Common myeloid progenitor, CD34-positive (primary cell): ENCODE measurements at regions not wholly inside any gene's neighbourhood (a gene's known extent, or its start where the extent isn't known, plus 50 kb on each side); places are given as distances from the start of the nearest gene placed in this dataset.

Experiments used
- CTCF ChIA-PET: fragments of 350-600 bp; sonication (Branson Sonifier 250); formaldehyde crosslinking; loops from one replicate; lab custom pipeline; 2021; ENCODE audit warnings: antibody characterized with exemption; lab: Charles Lee
- POLR2A ChIA-PET: fragments of 350-600 bp; sonication (Branson Sonifier 250); formaldehyde crosslinking; loops from one replicate; lab custom pipeline; 2021; ENCODE audit warnings: antibody characterized with exemption; lab: Charles Lee
- DNase-seq, 3 donors: peaks; one replicate each; pipeline versions ENCODE4 v3.0.0 to v3.0.0-alpha.2; 2013
- H3K27ac ChIP-seq, 2 experiments: 1 replicate in 1 of 2; 2 replicates in 1 of 2; pipeline ENCODE4 v1.7.0; 2013; ENCODE audit warnings: inconsistent platforms in 2 of 2, low read length in 2 of 2, mild to moderate bottlenecking in 2 of 2, low read depth in 1 of 2, moderate library complexity in 1 of 2; ENCODE audit not compliant: severe bottlenecking in 2 of 2, insufficient read depth in 1 of 2, poor library complexity in 1 of 2
- H3K27me3 ChIP-seq, 5 experiments: replicated peaks in 2 of 5; 1 replicate in 3 of 5; 2 replicates in 2 of 5; pipeline versions ENCODE4 v1.6.1 to v1.7.0; 2013; ENCODE audit warnings: low read length in 4 of 5, mild to moderate bottlenecking in 2 of 5, moderate library complexity in 2 of 5, inconsistent platforms in 1 of 5; ENCODE audit not compliant: insufficient read depth in 5 of 5, control insufficient read depth in 4 of 5
- H3K36me3 ChIP-seq, 4 experiments: 1 replicate in 2 of 4; 2 replicates in 2 of 4; pipeline versions ENCODE4 v1.6.1 to v1.7.0; 2013; ENCODE audit warnings: low read length in 3 of 4, control low read depth in 1 of 4, mild to moderate bottlenecking in 1 of 4; ENCODE audit not compliant: control insufficient read depth in 4 of 4, insufficient read depth in 4 of 4
- H3K4me1 ChIP-seq, 4 experiments: 1 replicate in 3 of 4; 2 replicates in 1 of 4; pipeline versions ENCODE4 v1.6.1 to v1.7.1; 2013; ENCODE audit warnings: low read length in 3 of 4, mild to moderate bottlenecking in 3 of 4, control low read depth in 1 of 4, inconsistent platforms in 1 of 4, moderate library complexity in 1 of 4; ENCODE audit not compliant: control insufficient read depth in 4 of 4, insufficient read depth in 4 of 4; ENCODE audit errors: control extremely low read depth in 1 of 4
- H3K4me3 ChIP-seq, 7 experiments: 1 replicate in 4 of 7; 2 replicates in 3 of 7; pipeline versions ENCODE4 v1.5.1 to v1.7.0; 2013; ENCODE audit warnings: mild to moderate bottlenecking in 7 of 7, low read length in 6 of 7, moderate library complexity in 6 of 7, inconsistent platforms in 2 of 7, low read depth in 2 of 7, control low read depth in 1 of 7; ENCODE audit not compliant: insufficient read depth in 4 of 7, control insufficient read depth in 1 of 7; ENCODE audit errors: extremely low read depth in 1 of 7
- H3K9me3 ChIP-seq, 5 experiments: 1 replicate in 4 of 5; 2 replicates in 1 of 5; pipeline versions ENCODE4 v1.6.1 to v1.7.1; 2013; ENCODE audit warnings: low read length in 4 of 5, mild to moderate bottlenecking in 2 of 5, inconsistent platforms in 1 of 5, low read depth in 1 of 5, moderate library complexity in 1 of 5; ENCODE audit not compliant: control insufficient read depth in 4 of 5, insufficient read depth in 2 of 5; ENCODE audit errors: control extremely low read depth in 1 of 5
- WGBS: methylation state at CpG from one replicate; pipeline ENCODE4 v1.1.5; 2013; ENCODE audit not compliant: insufficient coverage; 5-methylcytosine and 5-hydroxymethylcytosine counted together

GRCh38 chr12:42946871-42947381 is 357.4 kb upstream of the PRICKLE1 start:
- no peaks in the 10 kb centered on the region for H3K36me3 ChIP-seq
- CTCF ChIA-PET, result no interaction called here
- H3K27ac ChIP-seq, result no peak overlapping the region
- DNase-seq, result no peak
- no peak overlapping the region for H3K4me3 ChIP-seq
- no peaks in the 10 kb centered on the region for H3K4me1 ChIP-seq
- POLR2A ChIA-PET, result no interaction called here
- H3K27me3 ChIP-seq, result no peaks in the 10 kb centered on the region
- H3K9me3 ChIP-seq, result peaks cover 0 to 15% (median 5%) of the 10 kb centered on the region in 5 experiments
- WGBS, result 100% methylated on average over 2 of the region's 2 CpGs

DNA sequence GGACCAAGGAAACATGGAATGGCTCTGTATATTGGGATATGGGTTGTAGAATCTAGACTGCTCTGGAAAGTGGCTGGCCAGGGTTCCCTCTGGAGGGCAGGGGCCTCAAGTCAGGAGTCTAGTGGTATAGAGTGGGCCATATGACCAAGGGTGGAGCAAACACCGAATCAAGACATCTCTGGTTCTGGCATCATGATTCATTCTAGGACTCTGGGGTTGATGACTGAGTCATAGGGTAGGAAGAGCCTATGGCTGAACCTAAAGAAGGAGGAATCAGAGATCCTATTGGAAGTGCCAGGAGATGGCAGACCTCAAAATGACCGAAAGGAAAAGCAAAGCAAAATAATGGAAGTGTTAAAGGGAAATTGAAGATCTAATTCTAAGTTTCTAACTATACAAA is 356.4 kb upstream of the PRICKLE1 start:
- POLR2A ChIA-PET, result no interaction called here
- Histone ChIP-seq H3K4me1 (no peaks in the 10 kb centered on the region), H3K36me3 (no peaks in the 10 kb centered on the region), H3K9me3 (peaks cover 0 to 15% (median 5%) of the 10 kb centered on the region in 5 experiments), H3K27ac (no peak overlapping the region), H3K27me3 (no peaks in the 10 kb centered on the region), H3K4me3 (no peak overlapping the region)
- DNase-seq, result no peak
- WGBS, result 100% methylated on average over 1 of the region's 2 CpGs
- CTCF ChIA-PET, result no interaction called here

DNA sequence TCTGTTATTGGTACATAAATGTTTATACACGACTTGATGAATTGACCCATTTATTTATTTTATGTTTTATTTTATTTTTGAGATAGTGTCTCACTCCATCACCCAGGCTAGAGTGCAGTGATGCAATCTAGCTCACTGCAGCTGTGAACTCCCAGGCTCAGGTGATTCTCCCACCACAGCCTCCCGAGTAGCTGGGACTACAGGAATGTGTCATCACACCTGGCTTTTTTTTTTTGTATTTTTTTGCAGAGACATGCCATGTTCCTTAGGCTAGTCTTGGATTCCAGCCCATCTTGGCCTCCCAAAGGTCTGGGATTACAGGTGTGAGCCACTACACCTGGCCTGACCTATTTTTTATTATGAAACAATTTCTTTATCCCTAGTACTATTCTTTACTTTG is 355.0 kb upstream of the PRICKLE1 start:
- POLR2A ChIA-PET, result no interaction called here
- H3K36me3 ChIP-seq, result no peaks in the 10 kb centered on the region
- CTCF ChIA-PET, result no interaction called here
- 100% methylated on average over 1 of the region's 2 CpGs for WGBS
- H3K4me1 ChIP-seq, result no peaks in the 10 kb centered on the region
- no peak overlapping the region for H3K27ac ChIP-seq
- H3K4me3 ChIP-seq, result no peak overlapping the region
- DNase-seq, result no peak
- H3K9me3 ChIP-seq, result peaks cover 0 to 15% (median 8%) of the 10 kb centered on the region in 5 experiments
- H3K27me3 ChIP-seq, result no peaks in the 10 kb centered on the region

DNA sequence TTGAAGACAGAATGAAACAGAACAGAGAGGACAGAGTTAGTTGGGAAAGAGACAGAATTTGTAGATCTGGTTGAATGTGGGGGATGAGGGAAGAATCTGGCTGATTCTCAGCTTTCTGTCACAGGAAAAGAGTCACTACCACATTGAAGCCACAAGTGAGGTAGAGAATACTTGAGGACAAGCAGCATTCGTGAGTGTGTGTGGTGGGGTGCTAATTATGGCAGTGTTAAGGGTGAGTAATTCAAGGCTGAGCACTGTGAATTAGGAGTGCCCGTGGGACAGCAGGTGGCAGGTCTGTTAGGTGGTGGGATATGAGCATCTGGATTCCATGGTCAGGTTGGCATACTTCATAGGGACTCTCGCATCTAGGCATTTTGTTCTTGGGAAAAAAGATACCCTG is 347.4 kb upstream of the PRICKLE1 start:
- ChIA-PET CTCF (no interaction called here), POLR2A (no interaction called here)
- no peaks in the 10 kb centered on the region for H3K36me3 ChIP-seq
- no peaks in the 10 kb centered on the region for H3K27me3 ChIP-seq
- H3K4me3 ChIP-seq, result no peak overlapping the region
- no peaks in the 10 kb centered on the region for H3K4me1 ChIP-seq
- H3K27ac ChIP-seq, result no peak overlapping the region
- 50% methylated on average over 2 of the region's 3 CpGs for WGBS
- DNase-seq, result no peak
- H3K9me3 ChIP-seq, result peaks cover 0 to 6% (median 0%) of the 10 kb centered on the region in 5 experiments

- no peak overlapping the region for H3K4me3 ChIP-seq
- no peak overlapping the region for H3K27ac ChIP-seq
- no peaks in the 10 kb centered on the region for H3K36me3 ChIP-seq
- H3K27me3 ChIP-seq, result no peaks in the 10 kb centered on the region
- peaks cover 0 to 6% (median 0%) of the 10 kb centered on the region in 5 experiments for H3K9me3 ChIP-seq
- DNase-seq, result no peak
- H3K4me1 ChIP-seq, result no peaks in the 10 kb centered on the region
- no CpG with 5 or more reads among the region's 1 CpG for WGBS
- ChIA-PET POLR2A (no interaction called here), CTCF (no interaction called here)
Observed at GRCh38 chr12:42936260-42936659, 346.7 kb upstream of the PRICKLE1 start.

- H3K27me3 ChIP-seq, result no peaks in the 10 kb centered on the region
- no peak overlapping the region for H3K27ac ChIP-seq
- no peak for DNase-seq
- POLR2A ChIA-PET, result no interaction called here
- no CpG with 5 or more reads among the region's 2 CpGs for WGBS
- H3K4me3 ChIP-seq, result no peak overlapping the region
- CTCF ChIA-PET, result no interaction called here
- H3K36me3 ChIP-seq, result no peaks in the 10 kb centered on the region
- H3K4me1 ChIP-seq, result no peaks in the 10 kb centered on the region
- peaks cover 0 to 6% (median 0%) of the 10 kb centered on the region in 5 experiments for H3K9me3 ChIP-seq
Observed at GRCh38 chr12:42935756-42936155, 346.2 kb upstream of the PRICKLE1 start.

- ChIA-PET CTCF (no interaction called here), POLR2A (no interaction called here)
- H3K9me3 ChIP-seq, result peaks cover 0 to 6% (median 0%) of the 10 kb centered on the region in 5 experiments
- H3K4me3 ChIP-seq, result no peak overlapping the region
- DNase-seq, result no peak
- WGBS, result 100% methylated on average over 5 of the region's 5 CpGs
- H3K27ac ChIP-seq, result no peak overlapping the region
- H3K4me1 ChIP-seq, result no peaks in the 10 kb centered on the region
- no peaks in the 10 kb centered on the region for H3K27me3 ChIP-seq
- no peaks in the 10 kb centered on the region for H3K36me3 ChIP-seq
Observed at GRCh38 chr12:42935090-42935489, 345.5 kb upstream of the PRICKLE1 start.
